HCT116 (cell line): ENCODE measurements at regions not wholly inside any gene's neighbourhood (a gene's known extent, or its start where the extent isn't known, plus 50 kb on each side); places are given as distances from the start of the nearest gene placed in this dataset.

Experiments used
- ATAC-seq: fragments of 200-7000 bp; cut with Tn5 transposase; 2 replicates; pipeline ENCODE4 v1.9.1; 2020; ENCODE audit warnings: mild to moderate bottlenecking, moderate library complexity
- BruUV-seq: library from RNA; stranded (reverse); fragments of 400-500 nt; replicated peaks from 2 replicates; lab custom pipeline; 2021; lab: Mats Ljungman, UMichigan
- CTCF ChIA-PET: fragments of 300-600 bp; sonication (Branson Sonifier 250); formaldehyde crosslinking; loops from one replicate; lab custom pipeline; 2021; ENCODE audit warnings: antibody characterized with exemption; lab: Charles Lee
- POLR2A ChIA-PET: fragments of 300-600, 350-600 bp; sonication (Branson Sonifier 250); formaldehyde crosslinking; loops from one replicate; lab custom pipeline; 2021; ENCODE audit warnings: antibody characterized with exemption; lab: Charles Lee
- RAD21 ChIA-PET, 2 experiments: fragments of 300-600 bp; sonication (Branson Sonifier 250); formaldehyde crosslinking; loops; one replicate each; lab custom pipeline; 2023; ENCODE audit warnings: low total read pairs in 2 of 2; ENCODE audit not compliant: uncharacterized antibody in 2 of 2, unreplicated experiment in 2 of 2, low non-redundant PET in 1 of 2; lab: Charles Lee
- DNase-seq: peaks from one replicate; pipeline ENCODE4 v3.0.0-alpha.2; 2010; ENCODE audit warnings: low read depth, low spot score
- H2AFZ ChIP-seq: fragments of 200-600 bp; shearing (Covaris generic), sonication (generic); 2 replicates; pipeline ENCODE4 v1.6.1; 2017; ENCODE audit warnings: low read depth, mixed run types, mixed read lengths, antibody characterized with exemption, low read length; ENCODE audit not compliant: poor library complexity, severe bottlenecking
- H3K27ac ChIP-seq: 2 replicates; pipeline ENCODE4 v1.5.1; 2012; ENCODE audit warnings: low read depth, low read length
- H3K27me3 ChIP-seq: fragments of 200-600 bp; sonication (generic); 2 replicates; pipeline ENCODE4 v1.6.1; 2016; ENCODE audit warnings: mixed run types, low read length, mixed read lengths; ENCODE audit not compliant: insufficient read depth
- H3K36me3 ChIP-seq, 2 experiments: fragments of 200-500 bp in 1 of 2; fragments of 200-600 bp in 1 of 2; sonication (Bioruptor generic) in 1 of 2; sonication (generic) in 1 of 2; 2 replicates each; pipeline versions ENCODE4 v1.5.1 to v1.6.1; 2014 to 2016; ENCODE audit warnings: low read length in 2 of 2, inconsistent platforms in 1 of 2, mixed read lengths in 1 of 2, mixed run types in 1 of 2; ENCODE audit not compliant: insufficient read depth in 2 of 2, control insufficient read depth in 1 of 2
- H3K4me1 ChIP-seq, 2 experiments: fragments of 200-600 bp in 1 of 2; sonication (generic) in 1 of 2; 2 replicates each; pipeline versions ENCODE4 v1.5.1 to v1.6.1; 2012 to 2017; ENCODE audit warnings: low read length in 2 of 2, inconsistent platforms in 1 of 2, mild to moderate bottlenecking in 1 of 2, mixed read lengths in 1 of 2, mixed run types in 1 of 2, moderate library complexity in 1 of 2; ENCODE audit not compliant: insufficient read depth in 2 of 2, control insufficient read depth in 1 of 2
- H3K4me2 ChIP-seq: fragments of 200-600 bp; sonication (generic); 2 replicates; pipeline ENCODE4 v1.6.1; 2017; ENCODE audit warnings: mixed run types, low read length, mixed read lengths
- H3K4me3 ChIP-seq, 2 experiments: fragments of 200-600 bp in 1 of 2; sonication (generic) in 1 of 2; replicated peaks in 1 of 2; 2 replicates each; pipeline ENCODE4 v1.5.1; 2011 to 2016; ENCODE audit warnings: low read length in 2 of 2, control low read depth in 1 of 2, low read depth in 1 of 2, mild to moderate bottlenecking in 1 of 2, mixed read lengths in 1 of 2, mixed run types in 1 of 2
- H3K79me2 ChIP-seq: fragments of 200-600 bp; sonication (generic); 2 replicates; pipeline ENCODE4 v1.6.1; 2017; ENCODE audit warnings: mild to moderate bottlenecking, mixed run types, low read length, moderate library complexity, mixed read lengths; ENCODE audit not compliant: insufficient read depth
- H3K9ac ChIP-seq: fragments of 200-600 bp; sonication (generic); 2 replicates; pipeline ENCODE4 v1.6.1; 2016; ENCODE audit warnings: low read length, mixed read lengths
- H3K9me2 ChIP-seq: fragments of 200-600 bp; sonication (generic), shearing (Covaris generic); 2 replicates; pipeline ENCODE4 v1.6.1; 2017; ENCODE audit warnings: mixed run types, mild to moderate bottlenecking, moderate library complexity; ENCODE audit not compliant: insufficient read depth
- H3K9me3 ChIP-seq, 2 experiments: fragments of 200-500 bp in 1 of 2; fragments of 200-600 bp in 1 of 2; sonication (Bioruptor generic) in 1 of 2; sonication (generic) in 1 of 2; 2 replicates each; pipeline ENCODE4 v1.6.1; 2014 to 2017; ENCODE audit warnings: low read length in 2 of 2, mixed read lengths in 2 of 2, inconsistent platforms in 1 of 2, low read depth in 1 of 2, mild to moderate bottlenecking in 1 of 2, mixed run types in 1 of 2, moderate library complexity in 1 of 2; ENCODE audit not compliant: control insufficient read depth in 1 of 2, insufficient read depth in 1 of 2
- H4K20me1 ChIP-seq: fragments of 200-600 bp; sonication (generic), shearing (Covaris generic); 2 replicates; pipeline ENCODE4 v1.6.1; 2017; ENCODE audit warnings: mixed run types, mild to moderate bottlenecking, moderate library complexity; ENCODE audit not compliant: insufficient read depth
- CTCF ChIP-seq, 3 experiments: fragments of 200-600 bp in 1 of 3; sonication (generic) in 1 of 3; IDR thresholded peaks in 2 of 3; conservative IDR thresholded peaks in 1 of 3; 2 replicates each; pipeline ENCODE4 v1.5.1; 2012 to 2017; ENCODE audit warnings: low read depth in 2 of 3, low read length in 2 of 3, antibody characterized with exemption in 1 of 3, borderline replicate concordance in 1 of 3, control low read depth in 1 of 3, mild to moderate bottlenecking in 1 of 3, mixed read lengths in 1 of 3, mixed run types in 1 of 3, moderate library complexity in 1 of 3; ENCODE audit not compliant: insufficient read depth in 1 of 3
- EZH2 ChIP-seq: fragments of 200-600 bp; sonication (generic); IDR thresholded peaks from 2 replicates; pipeline ENCODE4 v1.6.1; 2017; ENCODE audit warnings: antibody characterized with exemption, mixed run types
- EZH2phosphoT487 ChIP-seq: fragments of 200-600 bp; IDR thresholded peaks from 2 replicates; pipeline ENCODE4 v1.6.1; 2018; ENCODE audit warnings: antibody characterized with exemption, borderline replicate concordance
- FOSL1 ChIP-seq: IDR thresholded peaks from 2 replicates; pipeline ENCODE4 v1.6.1; 2012; ENCODE audit warnings: low read depth
- JUND ChIP-seq: IDR thresholded peaks from 2 replicates; pipeline ENCODE4 v1.6.1; 2012
- POLR2A ChIP-seq: IDR thresholded peaks from 2 replicates; pipeline ENCODE4 v1.7.0; 2011; ENCODE audit warnings: borderline replicate concordance; ENCODE audit not compliant: insufficient read depth, insufficient read length; ENCODE audit errors: extremely low read depth
- TCF7L2 ChIP-seq: IDR thresholded peaks from 2 replicates; pipeline ENCODE4 v1.7.0; 2011; ENCODE audit warnings: borderline replicate concordance, inconsistent platforms; ENCODE audit not compliant: insufficient read depth, insufficient read length; ENCODE audit errors: extremely low read depth
- intact Hi-C: fragments of 100-400 bp; cut with micrococcal nuclease; formaldehyde crosslinking; loops from 2 replicates; pipeline ENCODE4 v1.10.0; 2022

GRCh38 chr4:17027495-17027894 is 129.1 kb upstream of the LDB2 start (continued):
- TF ChIP-seq TCF7L2: no peak

GRCh38 chr4:17024425-17024824 is 126.0 kb upstream of the LDB2 start:
- BruUV-seq: no TSS peak
- Histone ChIP-seq H3K79me2 (no peaks in the 10 kb centered on the region), H2AFZ (no peak overlapping the region), H3K9ac (no peak overlapping the region), H3K4me1 (peaks cover 12 to 18% of the 10 kb centered on the region in 2 experiments; a peak in 3 of 4 replicates), H3K36me3 (no peaks in the 10 kb centered on the region), H3K9me2 (no peaks in the 10 kb centered on the region), H4K20me1 (no peaks in the 10 kb centered on the region), H3K4me3 (no peak overlapping the region), H3K9me3 (no peaks in the 10 kb centered on the region), H3K27me3 (peaks cover 12% of the 10 kb centered on the region; the same call in 1 of the 2 replicates), H3K4me2 (no peak overlapping the region), H3K27ac (no peak overlapping the region)
- RAD21 ChIA-PET: no interaction called here
- no peak for DNase-seq
- intact Hi-C loops: no loop called here
- no peak for ATAC-seq
- no peak for TF ChIP-seq TCF7L2
- no peak for TF ChIP-seq FOSL1
- no peak for TF ChIP-seq POLR2A
- no peak for TF ChIP-seq JUND
- no peak for TF ChIP-seq EZH2phosphoT487
- TF ChIP-seq EZH2: no peak
- no peak for TF ChIP-seq CTCF (IDR thresholded peaks at IDR 0.05 in 2 of 3, conservative IDR thresholded peaks at IDR 0.05 in 1 of 3; ENCODE audit: borderline replicate concordance in 1 of 3, insufficient read depth in 1 of 3, low read depth in 2 of 3, low read length in 2 of 3)
- POLR2A ChIA-PET: no interaction called here
- CTCF ChIA-PET: no interaction called here
